Breast epithelium (tissue), 3 donors: ENCODE measurements at regions not wholly inside any gene's neighbourhood (a gene's known extent, or its start where the extent isn't known, plus 50 kb on each side); places are given as distances from the start of the nearest gene placed in this dataset.

Experiments used
- POLR2A ChIP-seq: fragments of 450-650 bp; IDR thresholded peaks from one replicate; pipeline ENCODE4 v1.6.1; 2016; ENCODE audit warnings: antibody characterized with exemption, mild to moderate bottlenecking, moderate library complexity
- TF ChIP-seq, protein P1 (sequence below), 3 donors: fragments of 450-650 bp; IDR thresholded peaks; one replicate each; pipeline ENCODE4 v1.5.1; 2016 to 2017; ENCODE audit warnings: antibody characterized with exemption in 3 of 3, mild to moderate bottlenecking in 3 of 3, moderate library complexity in 3 of 3

GRCh38 chr5:152181461-152181860 lies 223.6 kb downstream of the NMUR2 start:
- TF ChIP-seq, protein P1, sequence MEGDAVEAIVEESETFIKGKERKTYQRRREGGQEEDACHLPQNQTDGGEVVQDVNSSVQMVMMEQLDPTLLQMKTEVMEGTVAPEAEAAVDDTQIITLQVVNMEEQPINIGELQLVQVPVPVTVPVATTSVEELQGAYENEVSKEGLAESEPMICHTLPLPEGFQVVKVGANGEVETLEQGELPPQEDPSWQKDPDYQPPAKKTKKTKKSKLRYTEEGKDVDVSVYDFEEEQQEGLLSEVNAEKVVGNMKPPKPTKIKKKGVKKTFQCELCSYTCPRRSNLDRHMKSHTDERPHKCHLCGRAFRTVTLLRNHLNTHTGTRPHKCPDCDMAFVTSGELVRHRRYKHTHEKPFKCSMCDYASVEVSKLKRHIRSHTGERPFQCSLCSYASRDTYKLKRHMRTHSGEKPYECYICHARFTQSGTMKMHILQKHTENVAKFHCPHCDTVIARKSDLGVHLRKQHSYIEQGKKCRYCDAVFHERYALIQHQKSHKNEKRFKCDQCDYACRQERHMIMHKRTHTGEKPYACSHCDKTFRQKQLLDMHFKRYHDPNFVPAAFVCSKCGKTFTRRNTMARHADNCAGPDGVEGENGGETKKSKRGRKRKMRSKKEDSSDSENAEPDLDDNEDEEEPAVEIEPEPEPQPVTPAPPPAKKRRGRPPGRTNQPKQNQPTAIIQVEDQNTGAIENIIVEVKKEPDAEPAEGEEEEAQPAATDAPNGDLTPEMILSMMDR (IDR thresholded peaks at IDR 0.05): no peak
- TF ChIP-seq POLR2A: no peak
